ENCODE measurements at regions not wholly inside any gene's neighbourhood (a gene's known extent, or its start where the extent isn't known, plus 50 kb on each side); places are given as distances from the start of the nearest gene placed in this dataset.

GRCh38 chr5:88389338-88390095 is 120.9 kb upstream of the TMEM161B start:
- H3K4me1 ChIP-seq = no peaks in the 10 kb centered on the region
- no peaks in the 10 kb centered on the region for H3K27me3 ChIP-seq
- intact Hi-C loops (cut with DNase I) = no loop called here
- 71 to 80% (median 76%) methylated on average over 4 of the region's 4 CpGs for WGBS, 4 donors
- no peaks in the 10 kb centered on the region for H3K9me3 ChIP-seq
- H3K36me3 ChIP-seq = no peaks in the 10 kb centered on the region
- no peak for TF ChIP-seq CTCF (IDR thresholded peaks at IDR 0.05)
- no peak for TF ChIP-seq POLR2A (IDR thresholded peaks at IDR 0.05)
- no peak overlapping the region for H3K4me3 ChIP-seq
- ATAC-seq = no peak
- H3K27ac ChIP-seq = no peak overlapping the region
- DNase-seq = no peak

GRCh38 chr5:88388476-88389337 is 120.1 kb upstream of the TMEM161B start:
- ATAC-seq (no peak), DNase-seq (no peak)
- H3K27ac ChIP-seq = no peak overlapping the region
- H3K36me3 ChIP-seq = no peaks in the 10 kb centered on the region
- no peaks in the 10 kb centered on the region for H3K27me3 ChIP-seq
- H3K4me1 ChIP-seq = no peaks in the 10 kb centered on the region
- no peaks in the 10 kb centered on the region for H3K9me3 ChIP-seq
- TF ChIP-seq POLR2A (IDR thresholded peaks at IDR 0.05) (no peak), CTCF (IDR thresholded peaks at IDR 0.05) (no peak)
- intact Hi-C loops (cut with DNase I) = no loop called here
- H3K4me3 ChIP-seq = no peak overlapping the region
- 67 to 72% (median 69%) methylated on average over 7 of the region's 7 CpGs for WGBS, 4 donors

GRCh38 chr5:88384886-88385285 is 116.2 kb upstream of the TMEM161B start:
- intact Hi-C loops (cut with DNase I) = no loop called here
- Histone ChIP-seq H3K36me3 (no peaks in the 10 kb centered on the region), H3K27ac (no peak overlapping the region), H3K27me3 (no peaks in the 10 kb centered on the region), H3K4me3 (no peak overlapping the region), H3K4me1 (no peaks in the 10 kb centered on the region), H3K9me3 (no peaks in the 10 kb centered on the region)
- ATAC-seq = no peak
- no peak for DNase-seq
- no peak for TF ChIP-seq POLR2A (IDR thresholded peaks at IDR 0.05)
- TF ChIP-seq CTCF (IDR thresholded peaks at IDR 0.05) = no peak
- WGBS, 4 donors = 69 to 74% (median 70%) methylated on average over 4 of the region's 4 CpGs

GRCh38 chr5:88380332-88380731 is 111.7 kb upstream of the TMEM161B start:
- Histone ChIP-seq H3K4me1 (peaks cover 0 to 7% (median 0%) of the 10 kb centered on the region in 12 donors), H3K27me3 (no peaks in the 10 kb centered on the region), H3K4me3 (no peak overlapping the region), H3K27ac (no peak overlapping the region), H3K36me3 (no peaks in the 10 kb centered on the region), H3K9me3 (peaks cover 0 to 7% (median 0%) of the 10 kb centered on the region in 12 donors)
- intact Hi-C loops (cut with DNase I) = no loop called here
- ATAC-seq = no peak
- TF ChIP-seq POLR2A (IDR thresholded peaks at IDR 0.05) (no peak), CTCF (IDR thresholded peaks at IDR 0.05) (no peak)
- WGBS, 4 donors = 56 to 74% (median 64%) methylated on average over 3 of the region's 3 CpGs
- no peak for DNase-seq
